ENCODE measurements at regions not wholly inside any gene's neighbourhood (a gene's known extent, or its start where the extent isn't known, plus 50 kb on each side); places are given as distances from the start of the nearest gene placed in this dataset.

DNA sequence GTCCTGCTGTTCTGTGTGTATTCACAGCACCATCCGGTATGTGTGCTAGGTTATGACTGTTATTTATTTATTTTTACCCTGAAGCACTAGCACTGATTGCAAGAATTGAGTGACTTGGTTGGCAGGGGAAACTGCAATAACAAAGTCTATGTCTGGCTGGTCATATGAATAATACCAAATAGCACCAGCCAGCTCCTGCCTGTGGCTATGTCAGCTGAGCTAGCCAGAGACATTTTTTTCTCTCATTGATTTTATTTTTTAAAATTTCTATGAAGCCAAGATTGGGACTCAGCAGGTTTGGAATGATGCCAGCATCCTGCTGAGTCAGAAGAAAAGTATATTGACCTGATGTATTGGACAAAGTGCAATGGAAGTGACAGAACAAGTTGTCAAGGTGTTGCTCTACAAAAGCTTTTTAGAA lies 188.5 kb upstream of the CDH2 start:
- DNase-seq (no peak), ATAC-seq (ENCODE audit: insufficient read depth, low FRiP score) (no peak)
- no peaks in the 10 kb centered on the region for H3K4me1 ChIP-seq (ENCODE audit: control insufficient read depth in 5 of 5, insufficient read depth in 5 of 5, low read length in 5 of 5)
- TF ChIP-seq, protein P1, sequence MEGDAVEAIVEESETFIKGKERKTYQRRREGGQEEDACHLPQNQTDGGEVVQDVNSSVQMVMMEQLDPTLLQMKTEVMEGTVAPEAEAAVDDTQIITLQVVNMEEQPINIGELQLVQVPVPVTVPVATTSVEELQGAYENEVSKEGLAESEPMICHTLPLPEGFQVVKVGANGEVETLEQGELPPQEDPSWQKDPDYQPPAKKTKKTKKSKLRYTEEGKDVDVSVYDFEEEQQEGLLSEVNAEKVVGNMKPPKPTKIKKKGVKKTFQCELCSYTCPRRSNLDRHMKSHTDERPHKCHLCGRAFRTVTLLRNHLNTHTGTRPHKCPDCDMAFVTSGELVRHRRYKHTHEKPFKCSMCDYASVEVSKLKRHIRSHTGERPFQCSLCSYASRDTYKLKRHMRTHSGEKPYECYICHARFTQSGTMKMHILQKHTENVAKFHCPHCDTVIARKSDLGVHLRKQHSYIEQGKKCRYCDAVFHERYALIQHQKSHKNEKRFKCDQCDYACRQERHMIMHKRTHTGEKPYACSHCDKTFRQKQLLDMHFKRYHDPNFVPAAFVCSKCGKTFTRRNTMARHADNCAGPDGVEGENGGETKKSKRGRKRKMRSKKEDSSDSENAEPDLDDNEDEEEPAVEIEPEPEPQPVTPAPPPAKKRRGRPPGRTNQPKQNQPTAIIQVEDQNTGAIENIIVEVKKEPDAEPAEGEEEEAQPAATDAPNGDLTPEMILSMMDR (IDR thresholded peaks at IDR 0.05; ENCODE audit: control extremely low read depth, extremely low read depth): no peak
- WGBS, 2 donors: 67 to 82% methylated on average over 1 of the region's 1 CpG
- H3K9me3 ChIP-seq (ENCODE audit: control insufficient read depth in 4 of 4, insufficient read depth in 3 of 4, low read length in 3 of 4): peaks cover 0 to 2% (median 0%) of the 10 kb centered on the region in 4 donors
- no peak overlapping the region for H3K4me3 ChIP-seq
- H3K36me3 ChIP-seq (ENCODE audit: control insufficient read depth in 4 of 4, insufficient read depth in 4 of 4, low read length in 4 of 4): no peaks in the 10 kb centered on the region
- no peak overlapping the region for H3K9ac ChIP-seq (ENCODE audit: insufficient read depth in 1 of 2, low read length in 2 of 2)
- no peak overlapping the region for H3K27ac ChIP-seq (ENCODE audit: low read depth in 1 of 2, low read length in 1 of 2)
- no peaks in the 10 kb centered on the region for H3K27me3 ChIP-seq (ENCODE audit: control insufficient read depth in 3 of 3, insufficient read depth in 3 of 3, low read length in 2 of 3)

DNA sequence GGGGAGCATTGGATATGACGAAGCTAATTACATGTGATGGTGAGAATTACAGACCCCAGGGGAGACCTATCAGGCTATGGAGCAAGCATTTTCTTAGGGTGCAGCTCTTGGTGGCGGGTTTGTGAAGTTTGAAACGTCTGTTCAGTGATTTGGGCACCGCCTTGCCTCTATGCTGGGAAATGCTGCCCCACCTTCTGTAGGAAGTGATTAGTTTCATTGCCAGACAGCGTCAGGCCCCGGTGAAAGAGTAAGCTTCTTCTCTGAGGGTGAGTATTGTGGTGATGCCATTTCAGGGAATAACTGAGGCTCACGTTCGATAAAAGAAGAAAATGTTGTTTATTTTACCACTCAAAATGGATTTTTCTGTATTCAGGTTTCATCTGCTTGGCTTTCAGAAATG lies 186.2 kb upstream of the CDH2 start:
- H3K4me3 ChIP-seq: no peak overlapping the region
- TF ChIP-seq, protein P1 (IDR thresholded peaks at IDR 0.05; ENCODE audit: control extremely low read depth, extremely low read depth): no peak
- no peaks in the 10 kb centered on the region for H3K36me3 ChIP-seq (ENCODE audit: control insufficient read depth in 4 of 4, insufficient read depth in 4 of 4, low read length in 4 of 4)
- H3K9me3 ChIP-seq (ENCODE audit: control insufficient read depth in 4 of 4, insufficient read depth in 3 of 4, low read length in 3 of 4): peaks cover 0 to 2% (median 0%) of the 10 kb centered on the region in 4 donors
- H3K9ac ChIP-seq (ENCODE audit: insufficient read depth in 1 of 2, low read length in 2 of 2): no peak overlapping the region
- peaks cover 0 to 2% (median 0%) of the 10 kb centered on the region in 5 donors for H3K4me1 ChIP-seq (ENCODE audit: control insufficient read depth in 5 of 5, insufficient read depth in 5 of 5, low read length in 5 of 5)
- no peaks in the 10 kb centered on the region for H3K27me3 ChIP-seq (ENCODE audit: control insufficient read depth in 3 of 3, insufficient read depth in 3 of 3, low read length in 2 of 3)
- DNase-seq (no peak), ATAC-seq (ENCODE audit: insufficient read depth, low FRiP score) (no peak)
- 84 to 89% methylated on average over 8 of the region's 8 CpGs for WGBS, 2 donors
- H3K27ac ChIP-seq (ENCODE audit: low read depth in 1 of 2, low read length in 1 of 2): no peak overlapping the region

DNA sequence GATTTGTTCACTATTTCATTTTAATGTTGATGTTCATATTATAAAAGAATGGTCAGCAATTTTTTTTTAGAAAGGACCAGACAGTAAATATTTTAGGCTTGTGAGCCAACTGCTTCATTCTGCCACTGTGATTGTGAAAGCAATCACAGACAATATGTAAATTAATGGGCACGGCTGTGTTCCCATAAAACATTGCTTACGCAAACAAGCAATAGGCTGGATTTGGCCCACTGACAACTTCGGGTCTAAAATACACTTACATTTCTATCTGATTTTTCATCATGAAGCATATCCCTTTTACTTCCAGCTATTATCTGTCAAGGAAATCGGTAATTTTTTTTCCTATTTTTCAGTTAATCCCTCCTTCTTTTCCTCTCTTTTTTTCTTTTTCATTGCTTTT lies 182.2 kb upstream of the CDH2 start:
- H3K27me3 ChIP-seq (ENCODE audit: control insufficient read depth in 3 of 3, insufficient read depth in 3 of 3, low read length in 2 of 3): no peaks in the 10 kb centered on the region
- H3K27ac ChIP-seq (ENCODE audit: low read depth in 1 of 2, low read length in 1 of 2): no peak overlapping the region
- H3K36me3 ChIP-seq (ENCODE audit: control insufficient read depth in 4 of 4, insufficient read depth in 4 of 4, low read length in 4 of 4): no peaks in the 10 kb centered on the region
- ATAC-seq (ENCODE audit: insufficient read depth, low FRiP score) (no peak), DNase-seq (peak in 2 of 3 donors; percentile 37 to 56)
- WGBS, 2 donors: 72 to 80% methylated on average over 4 of the region's 4 CpGs
- peaks cover 0 to 2% (median 0%) of the 10 kb centered on the region in 5 donors for H3K4me1 ChIP-seq (ENCODE audit: control insufficient read depth in 5 of 5, insufficient read depth in 5 of 5, low read length in 5 of 5)
- no peak overlapping the region for H3K4me3 ChIP-seq
- H3K9ac ChIP-seq (ENCODE audit: insufficient read depth in 1 of 2, low read length in 2 of 2): no peak overlapping the region
- TF ChIP-seq, protein P1 (IDR thresholded peaks at IDR 0.05; ENCODE audit: control extremely low read depth, extremely low read depth): no peak
- H3K9me3 ChIP-seq (ENCODE audit: control insufficient read depth in 4 of 4, insufficient read depth in 3 of 4, low read length in 3 of 4): peaks cover 0 to 2% (median 0%) of the 10 kb centered on the region in 4 donors

DNA sequence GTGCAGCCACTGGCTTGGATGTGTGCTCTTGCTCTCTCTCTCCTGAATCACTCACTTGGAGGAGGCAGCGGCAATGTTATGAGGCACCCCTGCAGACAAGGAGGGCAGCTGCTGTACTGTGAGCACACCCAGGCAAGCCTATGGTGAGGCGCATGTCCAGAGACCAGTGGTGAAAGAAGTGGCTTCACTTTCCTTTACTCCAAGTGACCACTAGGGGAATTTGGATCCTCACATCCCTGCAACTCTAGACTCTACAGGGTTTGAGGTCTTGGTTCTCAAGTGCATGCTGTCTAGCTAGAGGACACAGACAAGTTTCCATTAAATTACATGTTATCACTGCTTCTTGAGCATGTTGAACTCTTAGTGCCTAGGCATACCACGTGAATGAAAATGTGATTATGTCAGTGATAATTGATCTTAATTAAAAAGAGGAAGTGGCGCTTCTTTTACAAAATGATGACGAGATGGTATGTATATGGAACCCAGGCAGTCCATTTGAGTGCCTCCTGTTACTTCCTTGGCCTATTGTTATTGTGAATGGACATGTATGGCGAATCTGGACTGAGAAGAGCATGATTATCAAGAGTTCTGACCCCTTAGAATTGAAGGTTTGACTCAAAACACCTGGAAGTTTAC lies 181.0 kb upstream of the CDH2 start:
- ATAC-seq (ENCODE audit: insufficient read depth, low FRiP score): no peak
- Histone ChIP-seq H3K4me1 (ENCODE audit: control insufficient read depth in 5 of 5, insufficient read depth in 5 of 5, low read length in 5 of 5) (peaks cover 0 to 2% (median 0%) of the 10 kb centered on the region in 5 donors), H3K9me3 (ENCODE audit: control insufficient read depth in 4 of 4, insufficient read depth in 3 of 4, low read length in 3 of 4) (no peaks in the 10 kb centered on the region), H3K27ac (ENCODE audit: low read depth in 1 of 2, low read length in 1 of 2) (no peak overlapping the region), H3K36me3 (ENCODE audit: control insufficient read depth in 4 of 4, insufficient read depth in 4 of 4, low read length in 4 of 4) (no peaks in the 10 kb centered on the region), H3K27me3 (ENCODE audit: control insufficient read depth in 3 of 3, insufficient read depth in 3 of 3, low read length in 2 of 3) (no peaks in the 10 kb centered on the region), H3K4me3 (no peak overlapping the region), H3K9ac (ENCODE audit: insufficient read depth in 1 of 2, low read length in 2 of 2) (no peak overlapping the region)
- WGBS, 2 donors: 81 to 85% methylated on average over 6 of the region's 6 CpGs
- no peak for DNase-seq
- TF ChIP-seq, protein P1 (IDR thresholded peaks at IDR 0.05; ENCODE audit: control extremely low read depth, extremely low read depth): no peak

Data from lung (tissue), 11 donors.